Mammary epithelial cell (primary cell): ENCODE measurements at regions not wholly inside any gene's neighbourhood (a gene's known extent, or its start where the extent isn't known, plus 50 kb on each side); places are given as distances from the start of the nearest gene placed in this dataset.

Experiments used
- CTCF ChIP-seq, 2 donors: IDR thresholded peaks in 1 of 2; conservative IDR thresholded peaks in 1 of 2; 2 replicates each; pipeline ENCODE4 v1.5.1; 2011 to 2012; ENCODE audit warnings: inconsistent platforms in 2 of 2, low read length in 2 of 2, mild to moderate bottlenecking in 2 of 2, control low read depth in 1 of 2, low read depth in 1 of 2; ENCODE audit not compliant: insufficient read depth in 1 of 2; ENCODE audit errors: extremely low read depth in 1 of 2
- EZH2 ChIP-seq: IDR thresholded peaks from 2 replicates; pipeline ENCODE4 v1.6.1; 2012; ENCODE audit warnings: low read length, inconsistent platforms, borderline replicate concordance

GRCh38 chr14:58870961-58871360, 233.2 kb downstream of the DACT1 start:
- TF ChIP-seq CTCF (conservative IDR thresholded peaks at IDR 0.05 in 1 of 2, IDR thresholded peaks at IDR 0.05 in 1 of 2; ENCODE audit: extremely low read depth in 1 of 2, insufficient read depth in 1 of 2, low read depth in 1 of 2, low read length in 2 of 2) (no peak), EZH2 (no peak)
